ENCODE measurements at regions not wholly inside any gene's neighbourhood (a gene's known extent, or its start where the extent isn't known, plus 50 kb on each side); places are given as distances from the start of the nearest gene placed in this dataset.

DNA sequence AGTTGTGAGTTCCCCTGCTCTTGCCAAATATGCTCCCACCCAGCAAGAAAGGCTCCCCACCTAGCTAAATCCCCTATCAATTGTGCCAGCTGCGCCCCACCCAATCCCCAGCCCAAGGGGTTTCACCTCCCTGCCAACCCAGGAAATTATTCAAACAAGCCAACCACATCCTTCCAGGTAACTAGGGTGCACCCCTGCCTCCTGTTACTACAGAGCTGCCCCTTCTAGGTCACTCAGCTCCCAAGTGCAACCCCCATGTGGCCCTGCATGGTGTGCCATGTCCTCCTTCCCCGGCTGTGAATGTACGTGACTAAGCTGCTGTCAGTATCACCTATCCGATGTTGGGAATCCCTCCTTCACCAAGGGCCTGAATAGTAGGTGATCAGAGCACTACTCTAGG lies 91.2 kb upstream of the LDAH start:
- TF ChIP-seq ZNF274 (IDR thresholded peaks at IDR 0.05; ENCODE audit: low read depth, low read length) (no peak), YY1 (IDR thresholded peaks at IDR 0.05; ENCODE audit: insufficient read depth, insufficient read length) (no peak), SUZ12 (IDR thresholded peaks at IDR 0.05; ENCODE audit: extremely low read depth, insufficient read depth, insufficient read length) (no peak)
